Fibroblast of lung (primary cell): ENCODE measurements at regions not wholly inside any gene's neighbourhood (a gene's known extent, or its start where the extent isn't known, plus 50 kb on each side); places are given as distances from the start of the nearest gene placed in this dataset.

Source experiments
- CTCF ChIP-seq, 2 donors: IDR thresholded peaks in 1 of 2; conservative IDR thresholded peaks in 1 of 2; 1 replicate in 1 of 2; 2 replicates in 1 of 2; pipeline ENCODE4 v1.5.1; 2011 to 2012; ENCODE audit warnings: low read length in 2 of 2, control low read depth in 1 of 2, inconsistent platforms in 1 of 2, low read depth in 1 of 2, mild to moderate bottlenecking in 1 of 2
- EZH2 ChIP-seq: IDR thresholded peaks from 2 replicates; pipeline ENCODE4 v1.5.1; 2012; ENCODE audit warnings: low read length, control low read depth, mild to moderate bottlenecking; ENCODE audit errors: missing control alignments

GRCh38 chr5:127233590-127233989 is 57.0 kb upstream of the MEGF10 start:
- TF ChIP-seq CTCF (conservative IDR thresholded peaks at IDR 0.05 in 1 of 2, IDR thresholded peaks at IDR 0.05 in 1 of 2; ENCODE audit: low read depth in 1 of 2, low read length in 2 of 2) (no peak), EZH2 (no peak)
